ENCODE measurements at regions not wholly inside any gene's neighbourhood (a gene's known extent, or its start where the extent isn't known, plus 50 kb on each side); places are given as distances from the start of the nearest gene placed in this dataset.
A peak's percentile ranks its signal among the peaks of the same experiment; 100 is the strongest.

- no peak for TF ChIP-seq CTCF (IDR thresholded peaks at IDR 0.05)
- no peak for TF ChIP-seq MXD4 (CRISPR knock-in tag; IDR thresholded peaks at IDR 0.05; ENCODE audit: borderline replicate concordance)
- no peak for TF ChIP-seq IRF1 (CRISPR knock-in tag; IDR thresholded peaks at IDR 0.05)
- TF ChIP-seq NR2C2 (CRISPR knock-in tag; IDR thresholded peaks at IDR 0.05): no peak
- no peak for TF ChIP-seq GRHL2 (CRISPR knock-in tag; IDR thresholded peaks at IDR 0.05; ENCODE audit: insufficient replicate concordance, severe bottlenecking)
- no peak for TF ChIP-seq IRF2 (CRISPR knock-in tag; IDR thresholded peaks at IDR 0.05; ENCODE audit: borderline replicate concordance, low read depth)
- no peak for TF ChIP-seq ZBTB21 (CRISPR knock-in tag; IDR thresholded peaks at IDR 0.05; ENCODE audit: borderline replicate concordance)
- TF ChIP-seq OVOL2 (CRISPR knock-in tag; IDR thresholded peaks at IDR 0.05; ENCODE audit: borderline replicate concordance): no peak
- no peak for TF ChIP-seq NR3C1 (CRISPR knock-in tag; conservative IDR thresholded peaks at IDR 0.05; ENCODE audit: low read depth)
- TF ChIP-seq ZNF232 (CRISPR knock-in tag; IDR thresholded peaks at IDR 0.05): no peak
- no peak for TF ChIP-seq RELA (CRISPR knock-in tag; IDR thresholded peaks at IDR 0.05; ENCODE audit: borderline replicate concordance)
Measured at GRCh38 chr5:57072218-57072892, 101.5 kb upstream of the GPBP1 start (continued).

GRCh38 chr5:57082441-57083067 lies 91.3 kb upstream of the GPBP1 start:
- Mint-ChIP-seq H3K4me3 (no peak overlapping the region), H3K9me3 (peaks cover 3% of the 10 kb centered on the region; the same call in 1 of the 2 replicates), H3K27me3 (ENCODE audit: low read depth) (no peaks in the 10 kb centered on the region), H3K4me1 (no peaks in the 10 kb centered on the region), H3K36me3 (no peaks in the 10 kb centered on the region), H3K27ac (no peak overlapping the region)
- TF ChIP-seq PREB (CRISPR knock-in tag; IDR thresholded peaks at IDR 0.05; ENCODE audit: borderline replicate concordance) (no peak), ZSCAN18 (CRISPR knock-in tag; IDR thresholded peaks at IDR 0.05) (no peak), FOXJ3 (CRISPR knock-in tag; IDR thresholded peaks at IDR 0.05; ENCODE audit: borderline replicate concordance) (no peak), E2F4 (CRISPR knock-in tag; IDR thresholded peaks at IDR 0.05; ENCODE audit: borderline replicate concordance, low read depth) (no peak), MXD4 (CRISPR knock-in tag; IDR thresholded peaks at IDR 0.05; ENCODE audit: borderline replicate concordance) (no peak), ETV6 (CRISPR knock-in tag; IDR thresholded peaks at IDR 0.05) (no peak), CREM (CRISPR knock-in tag; IDR thresholded peaks at IDR 0.05) (no peak)
- POLR2A ChIA-PET: no interaction called here
- no peak for DNase-seq (ENCODE audit: low spot score)
- CTCF ChIA-PET: no interaction called here
- ATAC-seq: peak; percentile 51; the same call in 1 of the 2 replicates

Data from WTC11 (cell line).